Stimulated activated naive CD8-positive, alpha-beta T cell treated with anti-CD3 and anti-CD28 coated beads, Interleukin-15, Interleukin-2, amounts not matched to agents 100 U/mL and 50 U/mL, for 24 hours (primary cell): ENCODE measurements at regions not wholly inside any gene's neighbourhood (a gene's known extent, or its start where the extent isn't known, plus 50 kb on each side); places are given as distances from the start of the nearest gene placed in this dataset.
"Not testable (repeated sequence)": the region's sequence is repeated elsewhere in the genome, so short reads cannot be mapped to it uniquely, and the experiment has no call there.

Source experiments
- ATAC-seq: fragments of 150-1000 bp; cut with Tn5 transposase; one replicate; pipeline ENCODE4 v1.10.0; 2021
- DNase-seq: peaks from one replicate; pipeline ENCODE4 v3.0.0; 2021

DNA sequence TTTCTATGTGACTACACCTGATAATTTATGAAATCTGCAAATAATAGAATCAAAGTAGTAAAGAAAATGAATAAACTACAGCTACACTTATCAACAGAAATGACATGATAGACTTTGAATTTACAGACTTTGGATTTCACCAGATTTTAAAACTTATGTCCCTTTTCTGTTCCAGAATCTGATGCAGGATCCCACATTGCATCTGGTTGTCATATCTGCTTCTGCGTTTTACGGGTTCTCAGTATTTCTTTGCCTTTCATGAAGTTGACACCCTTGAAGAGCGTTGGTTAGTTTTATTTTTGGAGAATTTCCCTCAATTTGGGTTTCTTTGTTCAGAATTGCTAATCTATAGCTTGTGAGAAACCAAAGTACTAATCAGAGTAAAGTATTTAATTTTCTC, 174.9 kb upstream of the ADCY2 start:
- DNase-seq (no peak), ATAC-seq (no peak)

DNA sequence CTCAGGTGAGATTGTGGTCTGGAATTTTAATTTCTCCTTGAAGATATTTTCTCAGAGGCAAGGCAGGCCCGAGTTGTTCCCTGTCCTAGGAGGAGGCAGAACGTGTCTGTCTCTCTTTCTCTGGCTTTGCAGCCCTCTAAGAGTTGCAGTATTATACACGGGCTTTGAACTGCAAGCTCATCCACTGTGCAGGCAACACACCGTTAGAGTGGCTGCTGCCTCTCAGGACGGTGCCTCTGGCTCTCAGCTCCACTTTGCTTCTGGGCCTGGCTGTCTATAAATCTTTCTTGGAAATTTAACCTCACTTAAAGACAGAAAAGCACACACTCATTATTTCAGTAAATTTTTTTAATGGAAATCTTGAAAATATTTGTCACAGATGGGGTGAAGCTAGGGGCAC, 170.1 kb upstream of the ADCY2 start:
- ATAC-seq = no peak
- no peak for DNase-seq

DNA sequence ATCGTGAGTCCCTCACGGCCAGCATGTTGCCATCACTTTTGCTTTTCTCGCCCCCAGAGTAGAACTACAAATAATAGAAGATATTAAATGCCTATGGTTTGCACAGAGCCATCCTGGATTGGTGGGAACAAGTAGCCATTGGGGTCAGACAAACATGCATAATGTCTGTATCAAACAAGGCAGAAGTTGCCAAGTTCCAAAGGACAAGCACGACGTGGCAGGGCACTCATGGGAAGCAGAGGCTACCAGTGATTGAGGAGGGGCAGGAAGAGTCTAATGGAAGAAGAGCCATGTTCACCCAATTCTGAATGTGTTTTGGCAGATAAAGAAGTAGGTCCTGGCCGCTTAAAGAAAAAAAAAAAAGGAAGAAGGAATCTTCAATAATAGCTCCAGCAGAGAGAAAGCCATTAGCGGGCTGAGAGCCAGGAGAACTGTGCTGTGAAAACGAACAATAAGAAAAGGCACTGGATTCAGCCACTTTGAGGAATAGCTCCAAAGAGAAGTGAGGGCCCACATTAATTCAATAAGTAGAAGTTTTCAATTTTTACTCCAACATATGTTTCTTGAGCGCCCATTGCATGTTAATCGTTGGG, 153.7 kb upstream of the ADCY2 start:
- DNase-seq (no peak), ATAC-seq (no peak)

DNA sequence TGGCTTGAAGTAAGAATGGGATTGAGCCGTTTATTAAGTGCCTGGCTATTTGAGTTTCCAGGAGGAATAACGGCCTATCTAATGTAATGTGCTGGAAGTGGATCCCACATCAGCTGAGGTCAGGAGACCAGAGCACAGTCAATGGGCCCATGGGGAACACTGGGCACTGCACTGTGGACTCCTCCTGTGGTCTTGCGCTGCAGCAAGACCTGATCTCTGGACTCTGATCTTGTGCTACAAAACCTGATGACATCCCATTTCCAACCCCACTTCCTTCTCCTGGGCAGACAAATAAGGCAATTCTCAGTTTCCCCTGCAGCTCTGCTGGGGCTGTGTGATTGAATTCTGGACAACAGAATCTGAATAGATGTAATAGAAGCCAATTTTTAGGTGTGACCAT, 151.7 kb upstream of the ADCY2 start:
- ATAC-seq = no peak
- no peak for DNase-seq

DNA sequence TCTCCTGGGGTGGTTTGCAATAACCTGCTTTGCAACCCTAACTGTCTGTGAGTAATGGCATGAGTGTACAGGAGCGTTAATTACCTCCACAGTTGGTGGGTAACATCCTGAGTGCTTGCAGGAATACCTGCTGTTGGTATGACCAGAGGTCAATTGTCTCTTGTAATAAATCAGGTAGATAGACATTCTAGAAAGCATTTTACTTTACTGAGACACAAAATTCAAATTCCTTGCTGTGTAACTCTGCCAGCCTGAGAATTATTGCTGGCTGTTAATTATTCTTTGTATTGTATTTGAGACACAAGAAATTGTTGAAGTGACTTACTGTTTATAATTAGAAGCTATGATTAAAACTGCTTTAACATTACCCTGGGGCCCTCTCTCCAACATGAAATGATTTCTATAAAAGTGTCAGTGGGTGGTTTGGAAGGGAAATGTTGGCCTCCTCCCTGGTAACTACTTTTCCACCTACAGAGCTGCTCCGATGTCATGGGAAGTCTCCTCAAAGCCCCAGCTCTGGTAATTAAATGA, 150.8 kb upstream of the ADCY2 start:
- ATAC-seq = no peak
- no peak for DNase-seq

DNA sequence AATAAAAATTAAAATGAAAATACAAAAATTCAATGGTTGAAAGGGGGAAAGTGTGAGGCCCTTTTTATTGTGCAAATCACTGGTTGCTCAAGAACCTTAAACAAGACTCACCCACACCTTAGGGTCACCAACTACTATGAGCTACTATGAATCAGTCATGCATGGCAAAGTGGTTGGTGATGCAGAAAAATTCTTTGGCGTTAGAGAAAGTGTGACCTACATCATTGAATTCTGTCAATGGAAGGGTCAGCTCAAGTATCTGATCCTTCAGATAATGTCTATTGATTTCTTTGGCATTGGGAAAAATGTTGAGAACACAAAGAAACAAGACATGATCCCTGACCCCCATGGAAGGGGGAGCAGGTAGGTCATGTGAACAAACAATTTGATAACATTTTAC, 149.7 kb upstream of the ADCY2 start:
- no peak for DNase-seq

DNA sequence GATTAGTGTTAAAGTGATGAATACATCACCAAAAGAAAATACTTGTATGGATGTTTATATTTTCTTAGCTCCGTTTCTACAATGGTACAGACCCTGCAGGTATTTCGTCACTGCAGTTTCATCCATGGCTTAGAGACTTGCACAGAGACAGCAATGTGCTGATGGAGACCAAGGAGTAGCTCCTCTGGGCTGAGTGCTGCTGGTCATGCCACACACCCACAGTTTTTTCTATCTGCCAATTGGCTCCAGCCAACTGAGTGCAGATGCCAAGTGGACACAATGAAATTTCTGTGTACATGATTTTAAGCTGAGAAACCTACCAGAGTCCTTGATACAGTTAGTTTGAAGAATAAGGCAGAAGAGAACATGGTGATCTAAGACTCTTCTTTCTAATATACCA, 145.9 kb upstream of the ADCY2 start:
- no peak for DNase-seq
- ATAC-seq = no peak

More for the DNA sequence above, 149.7 kb upstream of the ADCY2 start:
- ATAC-seq = no peak

DNA sequence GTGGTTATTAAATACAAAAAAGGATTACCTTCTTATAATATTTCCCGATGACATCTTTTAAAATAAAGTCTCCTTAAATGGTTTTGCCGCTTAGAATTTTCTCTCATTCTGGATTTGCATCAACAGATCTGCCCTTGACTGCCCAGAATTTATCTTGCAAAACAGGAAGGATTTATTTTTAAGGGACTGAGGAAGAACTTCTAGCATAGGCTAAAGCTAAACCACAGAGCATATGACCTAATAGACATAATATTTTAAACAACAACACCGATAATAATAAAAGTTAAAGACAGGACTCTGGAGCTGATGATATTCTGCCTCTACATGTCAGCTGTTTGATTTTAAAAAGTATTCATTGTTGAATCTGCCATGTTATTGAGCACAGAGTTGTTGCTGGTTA, 145.3 kb upstream of the ADCY2 start:
- ATAC-seq = no peak
- no peak for DNase-seq

DNA sequence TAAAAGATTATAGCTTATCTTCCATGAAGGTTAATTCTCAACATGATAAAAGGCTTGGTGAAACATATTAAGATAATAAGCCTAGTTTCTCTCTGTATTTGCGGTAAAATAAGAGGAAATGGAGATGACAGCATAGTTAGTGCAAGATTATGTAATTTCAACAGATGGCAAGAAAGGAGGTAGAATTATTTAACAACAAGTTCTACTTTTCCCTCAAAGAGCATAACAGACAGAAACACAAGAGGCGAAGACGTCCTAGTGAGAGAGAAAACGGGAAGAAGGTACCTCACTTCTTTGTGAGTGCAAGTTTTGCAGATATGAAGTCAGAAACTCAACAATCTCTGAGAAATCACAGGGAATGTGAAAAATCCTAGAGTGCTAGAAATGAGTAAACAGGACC, 144.8 kb upstream of the ADCY2 start:
- no peak for DNase-seq

DNA sequence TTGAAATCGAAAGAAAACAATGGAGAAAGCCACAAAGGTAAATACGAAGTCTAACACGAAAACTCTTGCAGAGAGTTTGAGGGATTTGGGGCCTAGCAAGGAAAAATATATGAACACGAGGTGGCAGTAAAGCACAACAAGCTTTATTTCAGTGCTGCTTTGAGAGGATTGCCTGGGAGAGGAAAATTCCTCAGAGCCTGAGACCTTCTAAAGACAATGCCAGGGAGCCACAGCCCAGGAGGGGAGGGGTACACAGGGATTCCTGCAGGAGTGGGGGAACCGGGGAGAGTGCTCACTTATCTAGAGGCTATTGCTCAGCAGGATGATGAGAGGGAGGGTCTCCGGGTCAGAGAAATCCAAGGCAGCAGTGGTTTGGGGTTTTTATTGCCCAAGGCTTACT, 134.9 kb upstream of the ADCY2 start:
- no peak for DNase-seq

More for the DNA sequence above, 144.8 kb upstream of the ADCY2 start:
- no peak for ATAC-seq

DNA sequence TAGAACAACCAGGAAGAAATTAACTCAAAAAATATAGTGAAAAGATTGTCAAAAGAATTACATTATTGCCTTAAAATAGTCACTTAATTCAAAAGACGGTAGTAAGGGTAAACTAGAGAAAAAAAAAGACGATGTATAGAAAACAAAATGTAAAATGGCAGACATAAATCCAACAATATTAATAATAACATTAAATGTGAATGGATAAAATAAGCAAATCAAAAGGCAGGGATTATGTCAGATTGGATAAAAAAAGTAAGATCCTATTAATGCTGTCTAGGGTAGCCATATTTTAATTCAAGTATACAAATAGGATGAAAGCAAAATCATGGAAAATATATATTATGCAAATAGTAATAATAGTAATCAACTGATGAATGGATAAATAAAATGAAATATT, 134.0 kb upstream of the ADCY2 start:
- ATAC-seq (no peak), DNase-seq (no peak)

More for the DNA sequence above, 134.9 kb upstream of the ADCY2 start:
- no peak for ATAC-seq

DNA sequence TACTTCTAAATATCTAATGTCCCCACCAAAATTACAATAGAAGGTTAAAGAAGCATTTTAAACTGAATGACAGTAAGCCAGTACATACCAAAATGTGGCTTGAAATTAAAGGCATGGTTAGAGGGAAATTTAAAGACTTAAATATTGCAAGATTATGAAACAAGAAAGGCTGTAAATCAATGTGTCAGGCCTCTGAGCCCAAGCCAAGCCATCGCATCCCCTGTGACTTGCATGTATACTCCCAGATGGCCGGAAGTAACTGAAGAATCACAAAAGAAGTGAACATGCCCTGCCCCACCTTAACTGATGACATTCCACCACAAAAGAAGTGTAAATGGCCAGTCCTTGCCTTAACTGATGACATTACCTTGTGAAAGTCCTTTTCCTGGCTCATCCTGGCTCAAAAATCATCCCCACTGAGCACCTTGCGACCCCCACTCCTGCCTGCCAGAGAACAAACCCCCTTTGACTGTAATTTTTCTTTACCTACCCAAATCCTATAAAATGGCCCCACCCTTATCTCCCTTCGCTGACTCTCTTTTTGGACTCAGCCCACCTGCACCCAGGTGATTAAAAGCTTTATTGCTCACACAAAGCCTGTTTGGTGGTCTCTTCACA, 132.4 kb upstream of the ADCY2 start:
- not testable (repeated sequence) for DNase-seq, ATAC-seq

DNA sequence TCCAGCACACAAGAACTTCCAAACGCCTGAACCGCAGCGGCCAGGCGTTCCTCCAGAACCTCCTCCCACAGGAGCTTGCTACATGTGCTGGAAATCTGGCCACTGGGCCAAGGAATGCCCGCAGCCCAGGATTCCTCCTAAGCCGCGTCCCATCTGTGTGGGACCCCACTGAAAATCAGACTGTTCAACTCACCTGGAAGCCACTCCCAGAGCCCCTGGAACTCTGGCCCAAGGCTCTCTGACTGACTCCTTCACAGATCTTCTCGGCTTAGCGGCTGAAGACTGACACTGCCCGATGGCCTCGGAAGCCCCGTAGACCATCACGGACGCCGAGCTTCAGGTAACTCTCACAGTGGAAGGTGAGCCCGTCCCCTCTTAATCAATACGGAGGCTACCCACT, 130.2 kb upstream of the ADCY2 start:
- not testable (repeated sequence) for DNase-seq, ATAC-seq

DNA sequence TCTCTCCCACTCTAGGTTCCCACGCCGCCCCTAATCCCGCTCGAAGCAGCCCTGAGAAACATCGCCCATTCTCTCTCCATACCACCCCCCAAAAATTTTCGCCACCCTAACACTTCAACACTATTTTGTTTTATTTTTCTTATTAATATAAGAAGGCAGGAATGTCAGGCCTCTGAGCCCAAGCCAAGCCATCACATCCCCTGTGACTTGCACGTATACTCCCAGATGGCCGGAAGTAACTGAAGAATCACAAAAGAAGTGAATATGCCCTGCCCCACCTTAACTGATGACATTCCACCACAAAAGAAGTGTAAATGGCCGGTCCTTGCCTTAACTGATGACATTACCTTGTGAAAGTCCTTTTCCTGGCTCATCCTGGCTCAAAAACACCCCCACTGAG, 127.2 kb upstream of the ADCY2 start:
- not testable (repeated sequence) for ATAC-seq

DNA sequence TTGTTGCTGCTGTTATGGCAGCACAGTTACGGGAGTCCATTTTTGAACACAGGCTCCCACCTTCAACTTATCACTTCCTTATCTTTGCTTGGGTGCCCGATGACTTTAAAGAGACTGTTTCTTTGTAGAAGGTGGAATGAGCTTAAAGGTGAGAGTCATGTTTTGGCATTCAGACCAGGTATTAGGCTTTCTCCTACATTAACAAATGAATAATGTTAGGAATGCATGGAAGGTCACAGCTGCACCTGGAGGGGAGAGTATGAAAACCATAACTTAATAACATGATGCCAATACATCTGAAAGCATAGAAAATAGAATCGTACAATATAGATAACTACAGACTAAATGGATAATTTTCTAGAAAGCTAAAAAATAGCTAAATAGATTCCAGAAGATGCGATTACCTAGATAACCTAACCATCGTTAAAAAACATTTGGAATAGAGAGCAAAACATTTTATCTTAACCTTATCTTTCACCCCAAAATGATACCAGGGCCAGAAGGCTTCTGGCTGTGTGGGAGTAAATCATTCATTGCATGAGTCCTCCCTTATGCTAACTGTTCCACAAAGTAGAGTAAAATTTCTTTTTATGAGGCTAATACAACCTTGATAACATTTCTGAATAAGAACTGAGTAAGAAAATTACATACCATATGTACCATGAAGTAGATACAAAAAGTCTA, 126.2 kb upstream of the ADCY2 start:
- DNase-seq (no peak), ATAC-seq (no peak)

More for the DNA sequence above, 127.2 kb upstream of the ADCY2 start:
- not testable (repeated sequence) for DNase-seq

DNA sequence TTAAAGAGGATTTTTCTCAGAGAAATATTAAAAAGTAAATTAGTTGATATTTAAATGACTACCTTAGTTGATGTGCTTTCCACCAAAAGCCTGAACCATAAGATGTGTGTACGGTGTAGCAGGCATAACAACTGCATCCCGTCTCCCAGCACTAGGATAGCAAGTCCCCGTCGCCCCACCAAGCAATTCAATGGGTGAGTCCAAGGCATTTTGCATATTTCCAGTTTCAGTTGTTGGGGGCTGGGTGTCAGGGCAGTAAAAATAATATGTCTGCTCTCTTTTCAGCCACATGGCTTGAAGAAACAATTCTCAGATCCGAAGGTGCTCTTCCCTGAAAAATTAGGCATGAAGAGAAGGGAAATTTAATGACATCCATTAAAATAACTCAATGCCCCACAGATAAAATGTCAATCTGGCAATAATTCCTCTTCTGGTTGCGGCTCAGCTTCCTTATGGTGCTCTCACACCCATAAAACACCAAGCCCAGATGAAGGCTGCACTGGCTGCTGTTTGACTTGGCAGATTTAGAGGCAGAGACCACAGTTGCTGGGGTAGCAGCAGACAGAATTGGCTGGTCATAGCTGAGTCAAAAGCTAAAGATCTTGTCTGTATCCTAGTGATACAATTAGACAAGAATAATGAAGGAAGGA, 124.4 kb upstream of the ADCY2 start:
- DNase-seq = no peak
- ATAC-seq = no peak

DNA sequence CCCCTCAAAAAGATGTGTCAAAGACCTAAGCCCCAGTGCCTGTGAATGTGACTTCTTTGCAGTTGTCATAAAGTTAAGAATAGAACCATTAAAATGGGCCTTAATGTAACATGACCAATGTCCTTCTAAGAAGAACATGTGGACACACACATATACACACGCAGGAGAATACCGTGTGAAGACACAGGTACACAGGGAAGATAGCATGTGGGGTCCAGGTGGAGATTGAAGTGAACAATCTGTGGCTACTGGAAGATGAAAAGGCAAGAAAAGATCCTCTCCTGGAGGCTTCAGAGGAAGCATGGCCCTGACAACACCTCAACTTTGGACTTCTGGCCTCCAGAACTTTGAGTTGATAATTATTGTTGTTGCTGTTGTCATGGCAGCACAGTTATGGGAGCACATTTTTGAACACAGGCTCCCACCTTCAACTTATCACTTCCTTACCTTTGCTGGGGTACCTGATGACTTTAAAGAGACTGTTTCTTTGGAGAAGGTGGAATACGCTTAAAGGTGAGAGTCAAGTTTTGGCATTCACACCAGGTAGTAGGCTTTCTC, 123.5 kb upstream of the ADCY2 start:
- no peak for DNase-seq
- ATAC-seq = no peak

DNA sequence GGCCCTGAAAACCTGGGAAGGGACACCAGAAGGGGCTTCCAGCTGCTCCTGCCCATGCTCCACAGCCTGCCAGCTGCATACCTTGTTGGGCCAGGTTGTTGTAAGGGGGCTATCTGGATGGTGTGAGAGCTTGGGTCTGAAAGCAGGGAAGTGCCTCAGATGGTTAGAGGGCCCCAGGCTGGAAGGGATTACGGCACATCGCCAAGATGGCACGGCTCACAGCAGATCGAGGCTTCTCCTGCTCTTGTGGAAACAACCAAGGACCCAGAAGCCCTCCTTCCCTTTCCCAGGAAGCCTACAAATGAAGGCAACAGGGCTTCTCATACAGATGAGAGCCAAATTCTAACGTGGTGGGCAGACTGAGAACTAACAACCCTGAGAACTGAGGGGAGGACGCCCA, 121.7 kb upstream of the ADCY2 start:
- no peak for ATAC-seq

DNA sequence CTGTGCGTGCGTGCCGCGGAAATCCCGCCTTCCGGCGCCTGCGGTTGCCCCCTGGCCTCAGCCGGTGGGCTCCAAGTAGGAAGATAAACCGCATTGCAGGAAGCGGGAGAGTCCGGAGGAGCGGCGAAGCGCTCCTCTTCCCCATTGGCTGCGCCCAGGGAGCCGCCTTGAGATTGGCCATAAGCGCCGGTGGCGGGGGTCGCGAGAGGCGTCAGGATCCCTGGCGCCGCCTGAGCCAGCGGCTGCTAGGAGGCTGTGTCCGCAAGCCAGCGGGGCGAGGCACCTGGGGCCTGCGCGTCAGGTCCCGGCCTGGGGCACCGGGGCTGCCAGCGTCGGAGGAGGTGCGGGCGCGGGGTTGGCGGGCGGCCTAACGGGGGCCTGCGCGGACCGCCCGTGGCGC, 106.3 kb upstream of the ADCY2 start:
- ATAC-seq, DNase-seq: not testable (repeated sequence)

More for the DNA sequence above, 121.7 kb upstream of the ADCY2 start:
- DNase-seq = no peak

DNA sequence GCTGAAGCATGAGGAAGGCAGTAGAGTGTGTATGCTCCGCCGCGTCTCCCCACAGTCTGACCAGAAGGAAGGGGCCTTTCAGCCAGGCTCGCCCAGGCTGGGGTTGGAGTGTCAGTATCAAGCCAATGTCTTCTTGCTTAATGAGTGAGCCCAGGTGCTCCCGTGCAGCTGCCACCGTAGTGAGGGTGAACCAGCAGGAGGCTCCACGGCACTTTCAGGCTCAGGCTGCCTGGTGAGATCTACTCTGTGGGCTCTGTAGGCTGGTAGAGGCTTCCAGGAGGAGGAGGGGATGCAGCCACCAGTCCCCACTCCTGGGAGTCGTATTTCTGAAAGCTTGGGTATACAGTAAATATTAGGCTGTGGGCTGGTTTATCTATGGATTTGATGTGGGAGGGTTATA, 98.1 kb upstream of the ADCY2 start:
- not testable (repeated sequence) for DNase-seq, ATAC-seq

DNA sequence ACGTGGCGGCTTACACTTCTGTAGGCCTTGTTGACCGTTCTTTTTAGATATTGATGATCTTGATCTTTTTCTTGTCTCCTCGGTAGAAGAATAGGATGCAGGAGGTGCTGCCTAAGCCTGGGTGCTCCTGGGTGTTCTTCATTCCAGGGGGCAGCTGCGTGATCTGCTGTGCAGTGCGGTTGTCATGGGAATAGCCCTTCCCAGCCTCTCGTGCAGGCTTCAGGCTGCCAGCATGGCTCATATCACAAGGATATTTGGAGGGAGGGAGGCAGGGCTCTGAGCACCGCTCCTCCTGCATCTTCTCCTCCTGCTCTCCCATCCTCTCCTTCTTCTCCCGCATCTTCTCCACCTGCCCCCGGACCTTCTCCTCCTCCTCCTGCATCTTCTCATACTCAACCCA, 96.2 kb upstream of the ADCY2 start:
- DNase-seq, ATAC-seq: not testable (repeated sequence)

DNA sequence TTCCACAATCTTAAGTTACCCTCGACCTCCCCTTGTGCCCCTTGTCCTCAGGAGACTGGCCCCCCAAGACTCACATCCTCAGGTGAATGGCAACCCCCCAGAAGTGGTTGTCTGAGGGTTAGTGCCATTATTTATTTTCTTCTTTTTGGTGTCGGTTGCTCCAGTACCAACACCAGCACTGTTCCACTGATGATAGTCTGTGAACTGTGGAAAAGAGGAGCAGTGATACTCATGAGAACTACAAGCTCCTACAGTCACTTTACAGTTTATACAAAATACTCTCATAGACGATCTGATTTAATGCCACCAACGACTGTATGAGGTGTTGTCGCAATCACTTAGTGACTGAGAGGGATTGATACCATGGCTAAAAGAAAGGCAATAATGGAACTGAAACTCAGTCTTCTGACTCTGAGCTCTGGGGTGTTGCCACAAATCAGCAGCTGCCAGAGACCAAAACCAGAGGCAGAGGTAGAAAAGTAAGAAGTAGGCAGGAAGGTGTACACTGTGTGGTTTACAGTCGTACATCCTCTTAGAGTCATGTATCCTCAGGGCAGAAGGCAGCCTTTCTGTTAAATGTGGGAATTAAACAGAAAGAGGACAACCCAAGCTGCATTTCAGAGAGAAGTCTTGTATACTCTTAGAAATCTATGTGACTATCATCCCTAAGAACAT, 90.8 kb upstream of the ADCY2 start:
- not testable (repeated sequence) for DNase-seq, ATAC-seq
